ENCODE measurements at regions not wholly inside any gene's neighbourhood (a gene's known extent, or its start where the extent isn't known, plus 50 kb on each side); places are given as distances from the start of the nearest gene placed in this dataset.
"Not testable (repeated sequence)": the region's sequence is repeated elsewhere in the genome, so short reads cannot be mapped to it uniquely, and the experiment has no call there.

DNA sequence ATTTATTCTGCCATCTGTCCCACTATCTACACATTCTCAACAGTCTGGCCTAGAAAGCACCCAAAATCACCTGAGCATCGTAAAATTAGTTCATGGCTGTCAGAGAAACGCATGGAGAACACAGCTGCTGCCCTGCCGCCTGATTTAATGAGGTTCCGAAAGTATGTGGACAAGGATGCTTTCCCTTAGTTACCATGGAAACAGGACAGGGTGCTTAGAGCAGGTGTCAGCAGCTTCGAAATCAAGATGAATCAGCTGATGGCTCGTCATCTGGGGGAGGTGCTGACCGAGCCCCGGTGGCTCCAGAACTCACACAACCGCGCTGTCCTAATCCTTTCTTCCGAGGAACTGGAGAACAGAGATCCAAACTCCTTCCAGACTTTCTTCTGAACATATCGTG, 151.5 kb downstream of the TEX36 start:
- Histone ChIP-seq H3K9me3 (replicated peaks in 1 of 3) (no peaks in the 10 kb centered on the region), H3K36me3 (replicated peaks in 1 of 2) (no peaks in the 10 kb centered on the region), H3K4me3 (no peak overlapping the region), H3K27me3 (peaks cover 5% of the 10 kb centered on the region), H3K27ac (no peak overlapping the region), H3K4me1 (replicated peaks in 1 of 2) (no peaks in the 10 kb centered on the region)
- no peak for TF ChIP-seq POLR2A (IDR thresholded peaks at IDR 0.05)
- TF ChIP-seq, protein P1, sequence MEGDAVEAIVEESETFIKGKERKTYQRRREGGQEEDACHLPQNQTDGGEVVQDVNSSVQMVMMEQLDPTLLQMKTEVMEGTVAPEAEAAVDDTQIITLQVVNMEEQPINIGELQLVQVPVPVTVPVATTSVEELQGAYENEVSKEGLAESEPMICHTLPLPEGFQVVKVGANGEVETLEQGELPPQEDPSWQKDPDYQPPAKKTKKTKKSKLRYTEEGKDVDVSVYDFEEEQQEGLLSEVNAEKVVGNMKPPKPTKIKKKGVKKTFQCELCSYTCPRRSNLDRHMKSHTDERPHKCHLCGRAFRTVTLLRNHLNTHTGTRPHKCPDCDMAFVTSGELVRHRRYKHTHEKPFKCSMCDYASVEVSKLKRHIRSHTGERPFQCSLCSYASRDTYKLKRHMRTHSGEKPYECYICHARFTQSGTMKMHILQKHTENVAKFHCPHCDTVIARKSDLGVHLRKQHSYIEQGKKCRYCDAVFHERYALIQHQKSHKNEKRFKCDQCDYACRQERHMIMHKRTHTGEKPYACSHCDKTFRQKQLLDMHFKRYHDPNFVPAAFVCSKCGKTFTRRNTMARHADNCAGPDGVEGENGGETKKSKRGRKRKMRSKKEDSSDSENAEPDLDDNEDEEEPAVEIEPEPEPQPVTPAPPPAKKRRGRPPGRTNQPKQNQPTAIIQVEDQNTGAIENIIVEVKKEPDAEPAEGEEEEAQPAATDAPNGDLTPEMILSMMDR (IDR thresholded peaks at IDR 0.05): no peak
- DNase-seq: no peak
- intact Hi-C loops (cut with DNase I): no loop called here
- WGBS, 4 donors: 56 to 67% (median 60%) methylated on average over 12 of the region's 12 CpGs

DNA sequence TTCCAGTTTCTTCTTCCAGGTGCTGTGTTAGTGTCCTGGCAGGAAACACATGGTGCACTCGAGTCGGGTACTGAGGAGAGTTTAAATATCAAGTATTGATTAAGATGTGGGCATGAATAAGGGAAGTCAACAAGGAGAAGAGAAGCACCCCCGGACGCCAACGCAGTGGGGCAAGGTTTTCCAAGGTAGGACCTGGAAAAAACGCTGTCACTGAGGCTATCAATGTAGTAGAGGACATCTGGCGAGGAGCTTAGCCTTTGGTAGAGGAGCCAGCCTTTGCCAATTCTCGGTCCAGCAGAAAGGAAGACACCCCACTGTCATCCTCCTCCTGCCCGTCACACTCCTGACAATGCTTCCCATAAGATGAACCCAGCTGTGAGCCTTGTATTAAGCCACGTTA, 159.6 kb downstream of the TEX36 start:
- WGBS, 4 donors: 68 to 80% (median 77%) methylated on average over 10 of the region's 10 CpGs

DNA sequence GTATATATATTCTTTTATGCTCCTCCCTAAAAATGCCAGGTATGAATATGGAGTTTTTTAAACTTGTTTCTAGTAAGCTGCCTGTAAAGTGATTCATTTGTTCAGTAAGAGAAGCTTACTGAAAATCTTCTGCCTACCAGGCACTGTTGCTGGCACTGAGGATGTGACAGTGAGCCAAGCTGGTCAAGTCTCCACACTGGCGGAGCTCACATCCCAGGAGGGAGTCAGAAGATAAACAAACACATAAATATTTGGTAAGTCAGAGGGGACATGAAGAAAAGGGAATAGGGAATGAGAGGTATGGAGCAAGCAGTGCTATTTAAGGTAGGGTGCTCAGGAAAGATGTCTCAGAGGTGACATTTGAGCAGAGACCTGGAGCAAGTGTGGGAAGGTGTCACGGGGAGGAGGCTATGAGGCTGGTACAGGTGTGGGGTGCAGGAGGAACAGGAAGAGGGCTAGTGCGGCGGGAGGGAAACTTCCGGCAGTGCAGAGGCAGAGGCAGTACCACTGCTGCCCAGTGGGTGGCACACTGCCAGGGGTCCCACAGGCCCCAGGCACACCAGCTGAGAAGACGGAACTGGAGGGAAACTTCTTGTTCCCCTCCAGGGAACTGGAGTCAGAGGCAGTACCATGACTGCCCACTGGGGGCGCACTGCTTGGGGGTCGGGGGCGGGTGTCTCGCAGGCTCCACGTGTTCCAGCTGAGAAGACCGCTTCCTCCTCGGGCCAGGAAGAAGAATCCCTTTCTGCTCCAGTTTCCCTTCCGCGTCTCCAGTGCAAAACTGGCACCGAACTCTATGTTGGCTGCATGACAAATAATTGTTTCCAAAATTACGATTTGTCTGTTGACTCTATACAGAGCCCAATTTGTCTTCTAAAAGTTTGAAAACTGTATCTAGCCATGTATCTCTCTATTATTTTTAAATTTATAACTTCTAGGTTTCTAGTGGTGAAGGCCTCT, 161.0 kb downstream of the TEX36 start:
- Histone ChIP-seq H3K4me3 (no peak overlapping the region), H3K4me1 (replicated peaks in 1 of 2) (no peaks in the 10 kb centered on the region), H3K9me3 (replicated peaks in 1 of 3) (no peaks in the 10 kb centered on the region), H3K36me3 (replicated peaks in 1 of 2) (no peaks in the 10 kb centered on the region), H3K27ac (no peak overlapping the region), H3K27me3 (no peaks in the 10 kb centered on the region)
- no peak for TF ChIP-seq POLR2A (IDR thresholded peaks at IDR 0.05)
- TF ChIP-seq, protein P1 (IDR thresholded peaks at IDR 0.05): peak in 5 of 6 experiments; percentile 11 to 43 (median 24)
- intact Hi-C loops (cut with DNase I): no loop called here
- WGBS, 4 donors: 48 to 72% (median 59%) methylated on average over 11 to 17 of the region's 17 CpGs
- peak in 2 of 7 donors; percentile 4 to 23 for DNase-seq

More for the DNA sequence above, 159.6 kb downstream of the TEX36 start:
- DNase-seq: no peak
- Histone ChIP-seq H3K4me3 (no peak overlapping the region), H3K4me1 (replicated peaks in 1 of 2) (no peaks in the 10 kb centered on the region), H3K36me3 (replicated peaks in 1 of 2) (no peaks in the 10 kb centered on the region), H3K27me3 (no peaks in the 10 kb centered on the region), H3K27ac (no peak overlapping the region), H3K9me3 (replicated peaks in 1 of 3) (no peaks in the 10 kb centered on the region)
- intact Hi-C loops (cut with DNase I): no loop called here
- TF ChIP-seq POLR2A (IDR thresholded peaks at IDR 0.05): no peak
- TF ChIP-seq, protein P1 (IDR thresholded peaks at IDR 0.05): no peak

DNA sequence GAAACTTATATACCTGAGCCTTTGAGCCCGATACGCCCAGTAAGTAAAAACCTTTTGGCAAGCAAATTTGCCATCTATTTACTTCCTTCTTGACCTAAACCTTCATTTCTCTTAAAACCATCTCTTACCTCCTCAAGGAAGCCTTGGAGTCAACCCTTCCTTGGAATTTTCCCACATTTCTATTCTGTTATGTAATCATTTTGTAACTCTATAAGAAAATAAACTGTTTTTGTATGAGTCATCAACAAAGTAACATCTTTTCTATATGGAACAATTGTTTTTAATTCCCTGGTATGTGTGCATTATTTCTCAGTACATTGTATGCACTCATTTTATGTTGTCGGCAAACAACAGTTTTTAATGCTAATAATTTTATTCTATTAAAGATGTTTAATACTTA, 162.0 kb downstream of the TEX36 start:
- DNase-seq: no peak
- intact Hi-C loops (cut with DNase I): no loop called here
- TF ChIP-seq POLR2A (IDR thresholded peaks at IDR 0.05): no peak
- TF ChIP-seq, protein P1 (IDR thresholded peaks at IDR 0.05): no peak
- Histone ChIP-seq H3K36me3 (replicated peaks in 1 of 2) (no peaks in the 10 kb centered on the region), H3K9me3 (replicated peaks in 1 of 3) (no peaks in the 10 kb centered on the region), H3K4me1 (replicated peaks in 1 of 2) (no peaks in the 10 kb centered on the region), H3K4me3 (no peak overlapping the region), H3K27me3 (no peaks in the 10 kb centered on the region), H3K27ac (no peak overlapping the region)
- WGBS, 4 donors: 90 to 96% (median 93%) methylated on average over 3 of the region's 3 CpGs

DNA sequence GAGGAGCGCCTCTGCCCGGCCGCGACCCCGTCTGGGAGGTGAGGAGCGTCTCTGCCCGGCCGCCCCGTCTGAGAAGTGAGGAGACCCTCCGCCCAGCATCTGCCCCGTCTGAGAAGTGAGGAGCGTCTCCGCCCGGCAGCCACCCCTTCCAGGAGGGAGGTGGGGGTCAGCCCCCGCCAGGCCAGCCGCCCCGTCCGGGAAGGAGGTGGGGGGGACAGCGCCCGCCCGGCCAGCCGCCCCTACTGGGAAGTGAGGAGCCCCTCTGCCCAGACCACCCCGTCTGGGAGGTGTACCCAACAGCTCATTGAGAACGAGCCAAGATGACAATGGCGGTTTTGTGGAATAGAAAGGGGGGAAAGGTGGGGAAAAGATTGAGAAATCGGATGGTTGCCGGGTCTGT, 164.6 kb downstream of the TEX36 start:
- intact Hi-C loops (cut with DNase I); H3K27ac ChIP-seq; H3K4me1 ChIP-seq (replicated peaks in 1 of 2); H3K27me3 ChIP-seq; H3K36me3 ChIP-seq (replicated peaks in 1 of 2); H3K9me3 ChIP-seq (replicated peaks in 1 of 3); DNase-seq; H3K4me3 ChIP-seq: not testable (repeated sequence)
- 85 to 93% (median 87%) methylated on average over 7 to 19 of the region's 27 CpGs for WGBS, 4 donors

Measured in adrenal gland (tissue), 9 donors.